T-helper 2 cell treated with Interferon-gamma antibody and Interleukin-4, amounts not matched to agents 100 ng/mL and 5 ng/mL, for 36 hours (primary cell): ENCODE measurements at regions not wholly inside any gene's neighbourhood (a gene's known extent, or its start where the extent isn't known, plus 50 kb on each side); places are given as distances from the start of the nearest gene placed in this dataset.

Experiments used
- intact Hi-C: fragments of 100-400 bp; cut with micrococcal nuclease; formaldehyde crosslinking; loops from one replicate; pipeline ENCODE4 v1.15.1; 2023

DNA sequence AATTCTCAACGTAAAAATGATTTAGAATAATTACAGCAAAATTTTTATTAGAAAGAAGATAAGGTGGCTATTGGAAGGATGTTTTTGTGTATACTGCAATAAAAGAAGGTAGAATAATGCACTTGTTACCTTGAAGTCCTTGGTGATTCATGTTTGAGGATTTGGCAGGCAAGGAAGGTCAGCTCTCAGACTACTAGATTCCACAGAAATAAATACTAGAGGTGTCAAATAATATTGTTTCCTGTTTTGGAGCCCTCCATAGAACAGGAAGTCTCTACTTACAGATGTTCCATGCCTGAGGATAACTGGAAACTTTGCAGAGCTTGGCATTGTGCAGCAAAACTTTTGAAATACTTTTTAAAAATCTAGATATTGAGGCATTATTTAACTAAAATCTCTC, 284.3 kb upstream of the SYT1 start:
- intact Hi-C loops: no loop called here

DNA sequence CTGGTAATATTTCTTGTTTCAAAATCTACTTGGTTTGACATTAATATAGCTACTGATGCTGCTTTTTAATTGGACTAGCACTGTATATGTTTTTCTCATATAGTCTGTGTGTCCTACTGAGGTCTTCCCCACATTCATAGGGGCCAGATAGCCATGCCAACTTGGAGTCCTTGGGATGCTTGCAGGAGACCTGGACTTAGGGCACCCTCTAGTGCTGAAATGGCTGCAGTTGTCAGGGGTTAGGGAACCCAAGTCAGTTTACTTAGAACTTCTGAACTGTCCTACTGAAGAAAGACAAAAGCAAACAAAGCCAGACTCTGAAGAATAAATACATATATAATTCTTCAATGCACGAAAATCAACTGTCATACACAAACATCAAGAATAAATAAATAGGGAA, 279.9 kb upstream of the SYT1 start:
- intact Hi-C loops: no loop called here

DNA sequence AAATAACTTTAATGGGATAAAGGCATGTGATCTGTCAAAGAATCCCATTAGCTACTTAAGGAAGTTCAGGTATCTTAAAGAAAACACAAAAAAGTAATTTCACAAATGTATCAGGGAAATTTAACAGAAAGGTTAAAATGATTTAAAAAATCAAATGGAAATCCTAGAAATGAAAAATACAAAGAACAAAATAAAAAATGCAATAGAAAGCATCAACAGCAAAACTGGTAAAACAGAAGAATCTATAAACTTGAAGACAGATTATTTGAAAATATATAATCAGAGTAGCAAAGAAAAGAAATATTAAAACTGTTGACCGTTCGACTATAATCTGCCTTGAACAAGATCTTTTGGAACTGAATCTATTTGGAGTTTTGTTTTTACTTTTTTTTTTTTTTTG, 279.4 kb upstream of the SYT1 start:
- intact Hi-C loops: no loop called here

DNA sequence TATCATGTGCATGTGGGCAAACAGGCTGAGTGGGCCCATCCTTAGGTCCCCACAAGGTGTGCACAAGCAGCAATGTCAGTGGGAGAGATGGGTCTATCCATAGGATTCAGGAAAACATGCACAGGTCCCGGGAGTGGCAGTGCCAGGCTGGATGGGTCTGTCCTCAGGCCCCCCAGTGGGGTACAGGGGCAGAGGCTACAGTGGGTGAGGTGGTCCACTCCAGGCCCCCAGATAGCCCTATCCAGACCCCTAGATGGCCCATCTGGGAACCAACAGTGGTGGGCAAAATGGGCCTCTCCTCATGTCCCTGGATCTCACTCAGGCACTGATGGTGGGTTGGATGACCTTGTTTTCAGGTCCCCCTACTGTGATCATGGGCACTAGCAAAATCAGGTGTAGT, 277.8 kb upstream of the SYT1 start:
- intact Hi-C loops: no loop called here

DNA sequence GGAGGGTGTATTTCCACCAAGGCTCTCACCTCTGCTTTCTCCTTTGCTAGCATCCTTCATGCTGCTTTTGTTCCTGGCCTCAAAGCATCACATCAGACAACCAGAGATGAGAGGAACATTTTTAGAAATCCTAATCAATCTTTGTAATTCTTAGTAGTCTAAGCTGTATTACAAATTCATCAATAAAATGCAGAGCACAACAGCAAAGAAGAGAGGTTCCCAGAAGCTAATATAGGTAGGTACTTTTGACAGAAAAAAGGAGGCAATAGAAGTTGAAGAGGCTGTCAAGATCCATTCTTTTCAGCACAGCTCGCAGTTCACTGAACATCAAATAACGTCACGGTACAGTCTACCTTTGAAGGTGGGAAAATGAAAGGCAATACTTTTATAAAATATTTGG, 265.2 kb upstream of the SYT1 start:
- intact Hi-C loops: no loop called here

DNA sequence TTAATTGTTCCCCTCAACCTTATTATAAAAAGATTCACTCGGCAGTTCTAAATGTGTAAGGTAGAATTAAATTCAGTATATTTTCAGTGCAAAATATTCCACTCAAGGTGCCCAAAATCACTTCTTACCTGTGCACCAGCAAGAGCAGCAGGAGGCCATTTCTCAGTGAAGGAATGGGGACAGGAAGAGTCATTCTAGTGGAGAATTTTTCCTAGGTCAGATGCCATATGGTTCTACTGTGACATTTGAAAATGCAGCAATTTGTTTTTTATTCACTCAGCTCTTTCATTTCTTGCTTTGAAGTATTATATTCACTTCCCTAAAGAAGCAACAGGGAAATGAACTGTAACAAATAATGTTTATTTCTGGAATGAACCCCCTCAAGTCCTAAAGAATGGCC, 264.0 kb upstream of the SYT1 start:
- intact Hi-C loops: no loop called here

DNA sequence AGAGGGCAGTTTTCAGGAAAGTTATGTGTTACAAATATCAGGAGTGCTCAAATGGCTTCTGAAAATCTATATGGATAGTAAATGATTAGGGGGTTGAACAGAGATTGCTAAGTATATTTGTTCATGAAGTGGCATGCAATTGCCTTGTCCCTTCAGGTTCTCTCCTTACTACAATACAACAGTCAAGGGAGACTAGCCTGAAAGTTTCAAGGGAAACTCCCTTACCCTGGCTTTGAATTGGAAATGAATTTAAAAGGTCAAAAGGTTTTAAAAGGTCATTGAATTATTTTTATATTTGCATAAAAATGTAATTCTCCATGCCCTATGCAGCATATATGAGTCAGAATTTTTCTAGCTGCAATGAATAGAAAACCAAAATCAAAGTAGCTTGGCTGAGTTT, 253.1 kb upstream of the SYT1 start:
- intact Hi-C loops: no loop called here

DNA sequence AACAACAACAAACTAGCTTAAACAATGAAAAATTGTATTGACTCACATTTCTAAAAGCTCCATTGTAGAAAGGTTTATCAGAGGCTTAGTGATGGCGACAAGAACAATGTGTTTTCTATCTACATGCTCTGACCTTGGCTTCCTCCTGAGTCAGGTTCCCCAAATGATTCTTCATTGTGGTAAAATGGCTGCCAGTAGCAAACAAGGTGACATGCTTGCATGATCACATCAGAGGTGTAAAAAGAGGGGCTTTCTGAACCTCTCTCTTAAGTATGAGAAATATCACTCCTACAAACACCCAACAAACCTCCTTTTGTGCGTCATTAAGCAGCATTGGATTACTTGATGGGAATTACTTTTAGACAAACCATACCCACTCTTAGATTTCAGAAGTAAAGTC, 252.4 kb upstream of the SYT1 start:
- intact Hi-C loops: no loop called here

DNA sequence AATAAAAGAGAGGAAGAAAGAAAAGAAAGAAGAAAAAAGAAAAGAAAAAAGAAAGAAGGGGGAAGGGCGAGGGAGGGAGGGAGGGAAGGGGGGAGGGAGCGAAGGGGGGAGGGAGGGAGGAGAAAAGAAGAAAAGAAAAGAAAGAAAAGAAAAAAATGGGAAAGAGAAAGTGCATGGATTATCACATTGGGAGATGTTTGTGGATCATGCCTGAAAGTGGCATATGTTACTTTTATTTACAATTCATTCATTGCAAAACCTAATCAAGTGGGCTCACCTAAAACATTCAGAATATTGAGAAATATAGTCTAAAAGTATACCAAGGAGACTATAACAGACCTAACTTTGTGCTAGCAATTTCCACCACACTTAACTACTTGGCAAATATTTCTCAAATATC, 246.9 kb upstream of the SYT1 start:
- intact Hi-C loops: no loop called here

GRCh38 chr12:78622529-78623195, 241.9 kb upstream of the SYT1 start:
- intact Hi-C loops: no loop called here

DNA sequence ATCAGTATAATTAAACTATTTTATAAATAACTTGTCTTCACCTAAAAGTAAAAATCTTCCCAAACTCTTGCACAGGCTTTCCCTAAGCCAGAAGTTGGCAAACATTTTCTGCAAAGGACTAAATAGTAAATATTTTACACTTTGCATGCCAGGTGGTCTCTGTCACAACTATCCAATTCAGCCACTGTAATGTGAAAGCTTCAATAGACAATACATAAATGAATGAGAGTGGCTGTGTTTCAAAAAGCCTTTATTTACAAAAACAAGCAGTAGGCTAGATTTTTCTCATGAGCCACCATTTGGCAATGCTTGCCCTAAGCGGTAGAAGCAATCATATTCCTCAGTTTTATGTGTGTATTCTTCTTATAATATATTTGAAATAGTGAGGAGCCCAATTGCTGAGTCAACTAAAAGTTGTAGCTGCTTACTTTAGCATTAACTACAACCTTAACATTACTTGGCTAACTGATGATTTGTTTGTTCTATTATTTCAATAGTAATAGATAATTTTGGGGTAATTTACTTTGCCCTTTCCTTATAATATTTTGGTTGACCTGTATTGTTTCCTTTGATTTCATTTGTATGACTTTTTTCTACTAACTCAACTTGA, 236.0 kb upstream of the SYT1 start:
- intact Hi-C loops: no loop called here

DNA sequence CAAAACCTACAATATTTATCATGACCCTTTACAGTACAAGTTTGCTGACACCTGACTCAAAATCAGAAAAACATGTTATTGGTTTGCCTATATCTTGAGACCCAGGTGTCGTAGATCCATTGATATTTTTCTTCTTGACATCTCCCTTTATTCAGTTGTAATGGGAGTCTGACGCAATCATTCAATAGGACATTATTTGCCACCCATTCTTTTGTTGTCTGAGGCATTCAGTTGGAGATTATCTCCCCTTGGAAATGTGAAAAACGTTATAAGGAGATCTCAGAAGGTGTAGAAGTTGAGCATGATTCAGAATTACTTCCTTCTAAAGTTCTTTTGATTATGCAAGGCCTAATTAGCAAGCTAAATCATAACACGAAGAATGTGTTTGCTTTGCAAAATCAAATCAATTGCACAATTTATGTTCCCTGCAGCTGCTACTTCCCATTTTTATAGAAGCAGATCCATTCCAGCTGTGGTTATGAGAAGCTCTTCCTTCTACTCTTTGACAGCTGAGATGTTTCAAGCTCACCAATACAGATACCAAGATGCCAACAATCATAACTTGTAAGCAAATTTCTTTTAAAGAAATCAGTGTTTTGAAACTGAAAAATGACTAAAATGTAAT, 228.2 kb upstream of the SYT1 start:
- intact Hi-C loops: no loop called here

GRCh38 chr12:78641837-78642423, 222.6 kb upstream of the SYT1 start:
- intact Hi-C loops: no loop called here

GRCh38 chr12:78645956-78646355, 218.6 kb upstream of the SYT1 start:
- intact Hi-C loops: no loop called here

DNA sequence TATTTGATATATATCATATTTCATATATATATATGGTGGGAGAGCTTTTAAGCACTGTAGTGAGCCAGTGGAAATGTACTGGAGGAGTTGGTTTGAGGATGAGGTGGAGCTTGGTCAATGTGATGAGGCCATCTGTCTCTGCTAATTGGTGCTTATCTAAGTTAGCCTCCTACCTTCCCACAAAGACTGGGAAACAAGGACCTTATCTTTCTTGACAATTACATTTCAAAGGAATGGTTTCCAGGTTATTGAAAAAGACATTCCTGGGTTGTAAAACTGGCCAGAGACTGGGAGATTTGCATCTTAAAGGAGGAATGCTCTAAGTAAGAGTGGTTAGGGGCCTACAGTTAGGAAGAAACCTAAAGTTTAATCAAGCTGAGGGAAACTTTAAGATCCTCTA, 212.8 kb upstream of the SYT1 start:
- intact Hi-C loops: no loop called here

- intact Hi-C loops: no loop called here
These were observed 198.0 kb upstream of the SYT1 start for GRCh38 chr12:78666584-78666983.

DNA sequence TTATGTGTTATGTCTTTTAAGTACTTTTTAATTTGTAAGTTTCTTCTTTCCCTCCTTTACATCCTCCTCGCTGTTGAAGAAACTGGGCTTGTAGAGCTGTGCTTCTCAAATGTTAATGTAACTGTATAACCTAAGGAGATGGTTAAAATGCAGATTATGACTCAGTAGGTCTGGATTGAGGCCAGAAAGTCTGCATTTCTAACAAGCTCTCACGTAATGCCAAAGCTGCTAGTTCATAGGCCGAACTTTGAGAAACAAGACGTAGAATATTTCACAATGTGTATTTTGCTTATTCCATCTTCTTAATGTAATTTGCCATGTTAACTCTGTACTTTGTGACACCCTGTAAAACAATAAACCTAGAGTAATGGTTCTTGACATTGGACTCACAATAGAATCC, 193.3 kb upstream of the SYT1 start:
- intact Hi-C loops: no loop called here

DNA sequence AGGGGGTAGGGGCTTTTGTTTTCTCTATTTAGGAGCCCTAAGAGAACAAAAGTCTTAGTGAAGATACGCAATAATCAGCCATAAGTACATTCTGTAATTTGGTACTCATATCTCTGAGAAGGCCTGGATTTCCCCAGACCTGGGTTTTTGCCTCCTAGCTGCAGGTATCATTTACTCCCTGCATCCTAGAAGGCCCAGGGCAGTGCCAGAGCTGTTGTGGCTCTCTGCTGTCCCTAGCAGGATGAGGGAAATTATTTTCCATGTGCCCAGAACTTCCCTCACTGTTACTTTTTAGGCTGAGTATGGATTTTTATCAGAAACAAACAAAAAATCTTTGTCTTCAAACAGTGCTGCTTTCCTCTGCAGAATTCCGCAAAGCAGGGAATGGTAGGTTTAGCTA, 192.5 kb upstream of the SYT1 start:
- intact Hi-C loops: no loop called here

GRCh38 chr12:78674311-78675090, 190.1 kb upstream of the SYT1 start:
- intact Hi-C loops: no loop called here

DNA sequence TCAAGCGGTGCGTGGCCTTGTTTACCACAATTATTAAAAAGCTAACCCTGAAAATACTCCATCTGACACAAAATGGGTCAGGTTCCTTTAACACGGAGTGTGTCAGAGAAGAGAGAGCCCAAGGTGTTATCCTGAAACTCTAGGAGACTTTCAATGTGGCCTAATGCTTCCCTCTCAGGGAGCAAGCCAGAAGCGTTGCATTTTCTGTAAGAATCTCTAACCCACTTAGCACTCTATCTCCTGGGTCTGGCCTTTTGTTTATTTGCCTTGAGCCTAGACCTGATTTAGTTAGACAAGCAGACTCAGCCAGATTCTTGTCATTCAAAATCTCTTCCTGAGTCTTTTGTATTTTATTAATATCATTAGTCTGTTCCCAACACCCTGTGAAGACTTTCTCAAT, 184.0 kb upstream of the SYT1 start:
- intact Hi-C loops: no loop called here

GRCh38 chr12:78683031-78683430, 181.5 kb upstream of the SYT1 start:
- intact Hi-C loops: no loop called here

GRCh38 chr12:78683626-78684025, 180.9 kb upstream of the SYT1 start:
- intact Hi-C loops: no loop called here
